ENCODE measurements at regions not wholly inside any gene's neighbourhood (a gene's known extent, or its start where the extent isn't known, plus 50 kb on each side); places are given as distances from the start of the nearest gene placed in this dataset.

DNA sequence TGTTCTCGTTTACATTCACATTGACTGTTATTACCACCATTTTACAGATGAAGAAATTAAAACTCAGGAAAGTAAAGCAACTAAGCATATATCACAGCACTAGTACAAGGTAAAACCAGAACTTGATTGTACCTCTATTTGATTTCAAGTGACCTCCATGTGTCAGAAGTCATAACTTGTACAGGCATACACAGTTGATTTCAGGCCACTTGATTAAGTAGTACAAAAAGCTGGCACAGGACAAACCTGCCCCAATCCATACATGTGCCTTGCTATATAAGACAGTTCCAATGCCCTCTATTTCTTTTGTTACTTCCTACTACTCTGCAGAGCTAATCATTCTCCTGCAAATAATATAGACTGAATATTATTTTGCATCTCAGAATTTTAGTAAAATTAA, 58.8 kb upstream of the VGLL2 start:
- H4K20me1 ChIP-seq (ENCODE audit: control insufficient read depth, insufficient read depth, low read length, poor library complexity, severe bottlenecking): no peaks in the 10 kb centered on the region
- H3K27ac ChIP-seq (ENCODE audit: low read length in 2 of 2): no peak overlapping the region
- no peak for TF ChIP-seq EZH2 (IDR thresholded peaks at IDR 0.05; ENCODE audit: borderline replicate concordance, insufficient read depth, low read depth, low read length, poor library complexity, severe bottlenecking)
- TF ChIP-seq, protein P1, sequence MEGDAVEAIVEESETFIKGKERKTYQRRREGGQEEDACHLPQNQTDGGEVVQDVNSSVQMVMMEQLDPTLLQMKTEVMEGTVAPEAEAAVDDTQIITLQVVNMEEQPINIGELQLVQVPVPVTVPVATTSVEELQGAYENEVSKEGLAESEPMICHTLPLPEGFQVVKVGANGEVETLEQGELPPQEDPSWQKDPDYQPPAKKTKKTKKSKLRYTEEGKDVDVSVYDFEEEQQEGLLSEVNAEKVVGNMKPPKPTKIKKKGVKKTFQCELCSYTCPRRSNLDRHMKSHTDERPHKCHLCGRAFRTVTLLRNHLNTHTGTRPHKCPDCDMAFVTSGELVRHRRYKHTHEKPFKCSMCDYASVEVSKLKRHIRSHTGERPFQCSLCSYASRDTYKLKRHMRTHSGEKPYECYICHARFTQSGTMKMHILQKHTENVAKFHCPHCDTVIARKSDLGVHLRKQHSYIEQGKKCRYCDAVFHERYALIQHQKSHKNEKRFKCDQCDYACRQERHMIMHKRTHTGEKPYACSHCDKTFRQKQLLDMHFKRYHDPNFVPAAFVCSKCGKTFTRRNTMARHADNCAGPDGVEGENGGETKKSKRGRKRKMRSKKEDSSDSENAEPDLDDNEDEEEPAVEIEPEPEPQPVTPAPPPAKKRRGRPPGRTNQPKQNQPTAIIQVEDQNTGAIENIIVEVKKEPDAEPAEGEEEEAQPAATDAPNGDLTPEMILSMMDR (IDR thresholded peaks at IDR 0.05): no peak
- no peak overlapping the region for H3K4me2 ChIP-seq (replicated peaks; ENCODE audit: low read depth, low read length, poor library complexity, severe bottlenecking)
- no peaks in the 10 kb centered on the region for H3K36me3 ChIP-seq (replicated peaks in 1 of 2; ENCODE audit: control extremely low read depth in 1 of 2, control insufficient read depth in 1 of 2, extremely low read depth in 1 of 2, insufficient read depth in 2 of 2, low read length in 1 of 2)
- no peak overlapping the region for H3K4me3 ChIP-seq (ENCODE audit: control extremely low read depth in 1 of 5, extremely low read depth in 1 of 5, insufficient read depth in 1 of 5, low read depth in 2 of 5, low read length in 4 of 5)
- Mint-ChIP-seq H3K4me1 (no peaks in the 10 kb centered on the region), H3K4me3 (no peak overlapping the region), H3K27ac (no peak overlapping the region), H3K27me3 (no peaks in the 10 kb centered on the region), H3K9me3 (ENCODE audit: insufficient read depth) (peaks cover 7% of the 10 kb centered on the region)
- no CpG with 5 or more reads among the region's 1 CpG for WGBS (ENCODE audit: insufficient coverage)
- POLR2A ChIA-PET: no interaction called here
- H3K9me3 ChIP-seq (ENCODE audit: control extremely low read depth in 1 of 3, control insufficient read depth in 2 of 3, insufficient read depth in 1 of 3, low read length in 2 of 3): peaks cover 0 to 3% (median 0%) of the 10 kb centered on the region in 3 donors
- CTCF ChIA-PET: no interaction called here
- no peaks in the 10 kb centered on the region for H3K4me1 ChIP-seq (ENCODE audit: control insufficient read depth in 2 of 2, insufficient read depth in 2 of 2, low read length in 2 of 2)
- H2AFZ ChIP-seq (ENCODE audit: insufficient read depth, low read depth, low read length, poor library complexity, severe bottlenecking): no peak overlapping the region
- ATAC-seq (ENCODE audit: low read depth): no peak
- no peaks in the 10 kb centered on the region for H3K79me2 ChIP-seq (ENCODE audit: control insufficient read depth, insufficient read depth, low read length)
- no peak for DNase-seq
- H3K27me3 ChIP-seq (replicated peaks in 1 of 4; ENCODE audit: control extremely low read depth in 1 of 4, control insufficient read depth in 3 of 4, insufficient read depth in 4 of 4, low read length in 3 of 4): no peaks in the 10 kb centered on the region
- intact Hi-C loops (cut with micrococcal nuclease): no loop called here
- no peak overlapping the region for H3K9ac ChIP-seq (ENCODE audit: low read length)

DNA sequence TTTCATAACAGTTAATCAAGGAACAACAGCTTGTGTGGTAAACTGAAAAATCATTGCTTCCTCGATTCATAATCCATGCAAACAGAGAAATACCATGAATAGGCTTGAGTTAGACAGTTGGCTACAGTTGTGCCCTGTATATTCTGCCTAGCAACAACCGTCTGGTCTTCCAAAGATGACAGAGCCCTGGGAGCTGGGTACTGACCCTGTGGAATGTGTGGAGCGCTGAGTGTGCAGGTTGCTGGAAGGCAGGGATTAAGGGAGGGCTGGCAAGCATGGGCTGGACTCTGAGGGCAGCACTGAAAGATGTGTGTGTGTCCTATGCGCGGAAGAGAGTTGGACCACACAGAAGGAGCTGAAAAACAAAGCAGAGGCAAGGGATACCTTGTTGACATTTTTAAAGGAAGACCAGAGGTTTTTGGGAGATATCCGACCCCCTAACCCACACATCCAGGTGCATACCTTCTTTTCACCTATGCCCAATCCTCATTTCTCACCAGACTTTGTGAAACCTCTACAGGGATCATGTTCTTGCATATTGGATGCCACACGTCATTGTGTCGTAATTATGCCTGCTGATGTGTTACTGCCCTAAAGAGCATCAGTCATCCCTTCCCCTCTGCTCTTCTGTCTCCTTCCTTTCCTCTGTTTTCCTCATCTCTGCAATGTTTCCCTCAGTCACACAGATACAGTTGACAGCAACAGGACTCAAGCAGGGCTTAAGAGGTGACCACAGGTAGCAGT, 58.2 kb upstream of the VGLL2 start:
- Histone ChIP-seq H3K79me2 (ENCODE audit: control insufficient read depth, insufficient read depth, low read length) (no peaks in the 10 kb centered on the region), H2AFZ (ENCODE audit: insufficient read depth, low read depth, low read length, poor library complexity, severe bottlenecking) (no peak overlapping the region), H4K20me1 (ENCODE audit: control insufficient read depth, insufficient read depth, low read length, poor library complexity, severe bottlenecking) (no peaks in the 10 kb centered on the region), H3K4me1 (ENCODE audit: control insufficient read depth in 2 of 2, insufficient read depth in 2 of 2, low read length in 2 of 2) (no peaks in the 10 kb centered on the region), H3K36me3 (replicated peaks in 1 of 2; ENCODE audit: control extremely low read depth in 1 of 2, control insufficient read depth in 1 of 2, extremely low read depth in 1 of 2, insufficient read depth in 2 of 2, low read length in 1 of 2) (no peaks in the 10 kb centered on the region), H3K27ac (ENCODE audit: low read length in 2 of 2) (no peak overlapping the region), H3K4me3 (ENCODE audit: control extremely low read depth in 1 of 5, extremely low read depth in 1 of 5, insufficient read depth in 1 of 5, low read depth in 2 of 5, low read length in 4 of 5) (no peak overlapping the region), H3K9me3 (ENCODE audit: control extremely low read depth in 1 of 3, control insufficient read depth in 2 of 3, insufficient read depth in 1 of 3, low read length in 2 of 3) (peaks cover 0 to 3% (median 0%) of the 10 kb centered on the region in 3 donors), H3K4me2 (replicated peaks; ENCODE audit: low read depth, low read length, poor library complexity, severe bottlenecking) (no peak overlapping the region), H3K27me3 (replicated peaks in 1 of 4; ENCODE audit: control extremely low read depth in 1 of 4, control insufficient read depth in 3 of 4, insufficient read depth in 4 of 4, low read length in 3 of 4) (no peaks in the 10 kb centered on the region), H3K9ac (ENCODE audit: low read length) (no peak overlapping the region)
- Mint-ChIP-seq H3K4me3 (no peak overlapping the region), H3K27me3 (no peaks in the 10 kb centered on the region), H3K9me3 (ENCODE audit: insufficient read depth) (peaks cover 7% of the 10 kb centered on the region), H3K4me1 (no peaks in the 10 kb centered on the region), H3K27ac (no peak overlapping the region)
- 73% methylated on average over 6 of the region's 8 CpGs for WGBS (ENCODE audit: insufficient coverage)
- ChIA-PET CTCF (no interaction called here), POLR2A (no interaction called here)
- DNase-seq (no peak), ATAC-seq (ENCODE audit: low read depth) (no peak)
- TF ChIP-seq, protein P1 (IDR thresholded peaks at IDR 0.05): no peak
- no peak for TF ChIP-seq EZH2 (IDR thresholded peaks at IDR 0.05; ENCODE audit: borderline replicate concordance, insufficient read depth, low read depth, low read length, poor library complexity, severe bottlenecking)
- intact Hi-C loops (cut with micrococcal nuclease): no loop called here

Measured in B cell (primary cell).